Astrocyte (in vitro differentiated cells and primary cell): ENCODE measurements at regions not wholly inside any gene's neighbourhood (a gene's known extent, or its start where the extent isn't known, plus 50 kb on each side); places are given as distances from the start of the nearest gene placed in this dataset.

Experiments
- EZH2 ChIP-seq: IDR thresholded peaks from 2 replicates; pipeline ENCODE4 v1.6.1; 2012; ENCODE audit warnings: mild to moderate bottlenecking, low read length, inconsistent platforms; ENCODE audit not compliant: insufficient read depth
- TF ChIP-seq, protein P1 (sequence below): IDR thresholded peaks from 2 replicates; pipeline ENCODE4 v1.5.1; 2011; ENCODE audit warnings: low read depth, mild to moderate bottlenecking, inconsistent platforms, low read length, moderate library complexity; ENCODE audit not compliant: insufficient read depth

DNA sequence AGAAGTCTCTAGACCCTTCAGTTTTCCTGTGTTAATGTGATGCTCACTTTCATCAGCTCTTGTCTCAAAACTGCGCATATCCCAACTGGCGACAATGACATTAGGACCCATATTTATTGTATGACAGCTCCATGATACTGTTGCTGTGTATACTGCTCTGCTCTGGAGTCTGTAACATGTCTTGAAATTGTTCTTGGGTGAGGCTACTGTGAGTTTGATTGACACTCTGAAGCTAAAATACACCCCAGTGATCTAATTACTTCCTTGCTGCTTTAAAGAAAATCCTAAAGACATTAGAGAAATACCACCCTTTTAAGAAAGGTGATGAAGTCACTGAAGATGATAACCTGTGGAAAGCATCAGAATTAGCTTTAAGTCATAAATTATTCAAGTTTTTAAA is 1046.2 kb downstream of the KCNT2 start:
- TF ChIP-seq, protein P1, sequence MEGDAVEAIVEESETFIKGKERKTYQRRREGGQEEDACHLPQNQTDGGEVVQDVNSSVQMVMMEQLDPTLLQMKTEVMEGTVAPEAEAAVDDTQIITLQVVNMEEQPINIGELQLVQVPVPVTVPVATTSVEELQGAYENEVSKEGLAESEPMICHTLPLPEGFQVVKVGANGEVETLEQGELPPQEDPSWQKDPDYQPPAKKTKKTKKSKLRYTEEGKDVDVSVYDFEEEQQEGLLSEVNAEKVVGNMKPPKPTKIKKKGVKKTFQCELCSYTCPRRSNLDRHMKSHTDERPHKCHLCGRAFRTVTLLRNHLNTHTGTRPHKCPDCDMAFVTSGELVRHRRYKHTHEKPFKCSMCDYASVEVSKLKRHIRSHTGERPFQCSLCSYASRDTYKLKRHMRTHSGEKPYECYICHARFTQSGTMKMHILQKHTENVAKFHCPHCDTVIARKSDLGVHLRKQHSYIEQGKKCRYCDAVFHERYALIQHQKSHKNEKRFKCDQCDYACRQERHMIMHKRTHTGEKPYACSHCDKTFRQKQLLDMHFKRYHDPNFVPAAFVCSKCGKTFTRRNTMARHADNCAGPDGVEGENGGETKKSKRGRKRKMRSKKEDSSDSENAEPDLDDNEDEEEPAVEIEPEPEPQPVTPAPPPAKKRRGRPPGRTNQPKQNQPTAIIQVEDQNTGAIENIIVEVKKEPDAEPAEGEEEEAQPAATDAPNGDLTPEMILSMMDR: no peak
- TF ChIP-seq EZH2: no peak
